ENCODE measurements at regions not wholly inside any gene's neighbourhood (a gene's known extent, or its start where the extent isn't known, plus 50 kb on each side); places are given as distances from the start of the nearest gene placed in this dataset.

GRCh38 chr4:176902710-176903323 is 110.1 kb upstream of the VEGFC start:
- Histone ChIP-seq H3K27me3 (ENCODE audit: control insufficient read depth, insufficient read depth, low read length) (no peaks in the 10 kb centered on the region), H3K36me3 (ENCODE audit: control insufficient read depth, insufficient read depth, low read length) (no peaks in the 10 kb centered on the region), H3K4me3 (ENCODE audit: low read depth, low read length) (no peak overlapping the region)
- TF ChIP-seq, protein P1, sequence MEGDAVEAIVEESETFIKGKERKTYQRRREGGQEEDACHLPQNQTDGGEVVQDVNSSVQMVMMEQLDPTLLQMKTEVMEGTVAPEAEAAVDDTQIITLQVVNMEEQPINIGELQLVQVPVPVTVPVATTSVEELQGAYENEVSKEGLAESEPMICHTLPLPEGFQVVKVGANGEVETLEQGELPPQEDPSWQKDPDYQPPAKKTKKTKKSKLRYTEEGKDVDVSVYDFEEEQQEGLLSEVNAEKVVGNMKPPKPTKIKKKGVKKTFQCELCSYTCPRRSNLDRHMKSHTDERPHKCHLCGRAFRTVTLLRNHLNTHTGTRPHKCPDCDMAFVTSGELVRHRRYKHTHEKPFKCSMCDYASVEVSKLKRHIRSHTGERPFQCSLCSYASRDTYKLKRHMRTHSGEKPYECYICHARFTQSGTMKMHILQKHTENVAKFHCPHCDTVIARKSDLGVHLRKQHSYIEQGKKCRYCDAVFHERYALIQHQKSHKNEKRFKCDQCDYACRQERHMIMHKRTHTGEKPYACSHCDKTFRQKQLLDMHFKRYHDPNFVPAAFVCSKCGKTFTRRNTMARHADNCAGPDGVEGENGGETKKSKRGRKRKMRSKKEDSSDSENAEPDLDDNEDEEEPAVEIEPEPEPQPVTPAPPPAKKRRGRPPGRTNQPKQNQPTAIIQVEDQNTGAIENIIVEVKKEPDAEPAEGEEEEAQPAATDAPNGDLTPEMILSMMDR (IDR thresholded peaks at IDR 0.05; ENCODE audit: insufficient read depth, low read length, poor library complexity, severe bottlenecking), result no peak
- peak; percentile 21 for DNase-seq (ENCODE audit: low read depth)

DNA sequence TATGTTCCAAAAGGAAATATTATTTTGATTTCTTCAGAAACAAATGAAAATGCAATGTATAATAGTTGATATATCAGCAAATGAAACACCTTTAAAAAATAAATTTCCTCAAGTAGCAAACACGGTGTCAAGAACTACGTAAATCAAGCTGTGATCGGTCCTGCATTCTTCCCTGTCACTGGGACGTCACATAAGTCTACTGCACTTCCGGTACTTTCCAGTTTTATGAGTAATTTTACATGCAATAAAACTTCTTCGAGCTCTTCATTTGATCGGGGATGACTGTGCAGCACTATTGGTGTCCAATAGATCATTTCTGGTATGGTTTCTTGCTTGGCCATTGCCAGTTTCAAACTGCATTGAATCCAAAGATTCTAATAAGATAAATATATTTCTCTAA is 114.0 kb upstream of the VEGFC start:
- no peak overlapping the region for H3K4me3 ChIP-seq (ENCODE audit: low read depth, low read length)
- TF ChIP-seq, protein P1 (IDR thresholded peaks at IDR 0.05; ENCODE audit: insufficient read depth, low read length, poor library complexity, severe bottlenecking), result no peak
- no peaks in the 10 kb centered on the region for H3K27me3 ChIP-seq (ENCODE audit: control insufficient read depth, insufficient read depth, low read length)
- DNase-seq (ENCODE audit: low read depth), result no peak
- no peaks in the 10 kb centered on the region for H3K36me3 ChIP-seq (ENCODE audit: control insufficient read depth, insufficient read depth, low read length)

- Histone ChIP-seq H3K36me3 (ENCODE audit: control insufficient read depth, insufficient read depth, low read length) (no peaks in the 10 kb centered on the region), H3K4me3 (ENCODE audit: low read depth, low read length) (no peak overlapping the region), H3K27me3 (ENCODE audit: control insufficient read depth, insufficient read depth, low read length) (no peaks in the 10 kb centered on the region)
- TF ChIP-seq, protein P1 (IDR thresholded peaks at IDR 0.05; ENCODE audit: insufficient read depth, low read length, poor library complexity, severe bottlenecking), result no peak
- no peak for DNase-seq (ENCODE audit: low read depth)
Observed at GRCh38 chr4:176910646-176911045, 117.9 kb upstream of the VEGFC start.

DNA sequence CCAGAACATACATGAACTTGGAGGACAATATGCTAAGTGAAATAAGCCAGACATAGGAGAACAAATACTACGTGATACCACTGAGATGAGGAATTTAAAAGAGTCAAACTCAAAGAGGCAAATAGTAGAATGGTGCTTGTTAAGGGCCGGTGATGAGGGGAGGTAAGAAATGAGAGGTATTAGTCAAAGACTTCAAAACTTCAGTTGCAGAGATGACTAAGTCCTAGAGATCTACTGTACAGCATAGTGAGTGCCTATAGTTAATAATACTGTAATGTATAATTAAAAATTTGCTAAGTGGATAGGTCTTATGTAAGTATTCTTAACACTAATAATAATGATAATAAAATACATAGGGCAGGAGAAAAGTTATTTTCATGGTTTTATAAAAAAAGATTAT is 126.9 kb upstream of the VEGFC start:
- Histone ChIP-seq H3K27me3 (ENCODE audit: control insufficient read depth, insufficient read depth, low read length) (no peaks in the 10 kb centered on the region), H3K36me3 (ENCODE audit: control insufficient read depth, insufficient read depth, low read length) (no peaks in the 10 kb centered on the region), H3K4me3 (ENCODE audit: low read depth, low read length) (no peak overlapping the region)
- TF ChIP-seq, protein P1 (IDR thresholded peaks at IDR 0.05; ENCODE audit: insufficient read depth, low read length, poor library complexity, severe bottlenecking), result no peak
- DNase-seq (ENCODE audit: low read depth), result no peak

- peak; percentile 31 for DNase-seq (ENCODE audit: low read depth)
- TF ChIP-seq, protein P1 (IDR thresholded peaks at IDR 0.05; ENCODE audit: insufficient read depth, low read length, poor library complexity, severe bottlenecking), result no peak
- H3K4me3 ChIP-seq (ENCODE audit: low read depth, low read length), result no peak overlapping the region
Observed at GRCh38 chr4:176920694-176921093, 128.0 kb upstream of the VEGFC start.

GRCh38 chr4:176921256-176921655 is 128.5 kb upstream of the VEGFC start:
- TF ChIP-seq, protein P1 (IDR thresholded peaks at IDR 0.05; ENCODE audit: insufficient read depth, low read length, poor library complexity, severe bottlenecking), result no peak
- Histone ChIP-seq H3K36me3 (ENCODE audit: control insufficient read depth, insufficient read depth, low read length) (no peaks in the 10 kb centered on the region), H3K4me3 (ENCODE audit: low read depth, low read length) (no peak overlapping the region), H3K27me3 (ENCODE audit: control insufficient read depth, insufficient read depth, low read length) (no peaks in the 10 kb centered on the region)
- no peak for DNase-seq (ENCODE audit: low read depth)

More at GRCh38 chr4:176920694-176921093, 128.0 kb upstream of the VEGFC start:
- Histone ChIP-seq H3K36me3 (ENCODE audit: control insufficient read depth, insufficient read depth, low read length) (no peaks in the 10 kb centered on the region), H3K27me3 (ENCODE audit: control insufficient read depth, insufficient read depth, low read length) (no peaks in the 10 kb centered on the region)
